ENCODE measurements at regions not wholly inside any gene's neighbourhood (a gene's known extent, or its start where the extent isn't known, plus 50 kb on each side); places are given as distances from the start of the nearest gene placed in this dataset.

DNA sequence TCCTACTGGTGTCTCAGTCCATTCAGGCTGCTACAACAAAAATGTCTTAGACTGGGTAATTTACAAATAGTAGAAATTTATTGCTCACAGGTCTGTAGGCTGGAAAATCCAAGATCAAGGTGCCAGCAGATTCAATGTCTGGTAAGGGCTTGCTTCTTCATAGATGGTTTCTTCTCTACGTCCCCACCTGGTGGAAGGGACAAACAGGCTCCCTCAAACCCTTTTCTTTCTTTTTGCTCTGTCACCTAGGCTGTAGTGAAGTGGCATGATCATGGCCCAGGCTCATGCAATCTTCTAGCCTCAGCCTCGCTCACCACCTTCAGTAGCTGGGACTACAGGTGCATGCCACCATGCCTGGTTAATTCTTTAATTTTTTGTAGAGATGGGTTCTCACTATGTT is 106.8 kb upstream of the RPH3A start:
- TF ChIP-seq SRF (IDR thresholded peaks at IDR 0.05; ENCODE audit: low read depth) (no peak), EZH2 (IDR thresholded peaks at IDR 0.05) (no peak), FOSL1 (IDR thresholded peaks at IDR 0.05; ENCODE audit: low read depth) (no peak), EGR1 (IDR thresholded peaks at IDR 0.05; ENCODE audit: low read depth) (no peak), YY1 (IDR thresholded peaks at IDR 0.05; ENCODE audit: extremely low read depth, insufficient replicate concordance, low read depth, low read length) (no peak), EZH2phosphoT487 (IDR thresholded peaks at IDR 0.05; ENCODE audit: borderline replicate concordance) (no peak), RAD21 (IDR thresholded peaks at IDR 0.05; ENCODE audit: low read depth) (0 out of 2 replicates have a peak, but pooled peaks have one; percentile 6)
- TF ChIP-seq, protein P1, sequence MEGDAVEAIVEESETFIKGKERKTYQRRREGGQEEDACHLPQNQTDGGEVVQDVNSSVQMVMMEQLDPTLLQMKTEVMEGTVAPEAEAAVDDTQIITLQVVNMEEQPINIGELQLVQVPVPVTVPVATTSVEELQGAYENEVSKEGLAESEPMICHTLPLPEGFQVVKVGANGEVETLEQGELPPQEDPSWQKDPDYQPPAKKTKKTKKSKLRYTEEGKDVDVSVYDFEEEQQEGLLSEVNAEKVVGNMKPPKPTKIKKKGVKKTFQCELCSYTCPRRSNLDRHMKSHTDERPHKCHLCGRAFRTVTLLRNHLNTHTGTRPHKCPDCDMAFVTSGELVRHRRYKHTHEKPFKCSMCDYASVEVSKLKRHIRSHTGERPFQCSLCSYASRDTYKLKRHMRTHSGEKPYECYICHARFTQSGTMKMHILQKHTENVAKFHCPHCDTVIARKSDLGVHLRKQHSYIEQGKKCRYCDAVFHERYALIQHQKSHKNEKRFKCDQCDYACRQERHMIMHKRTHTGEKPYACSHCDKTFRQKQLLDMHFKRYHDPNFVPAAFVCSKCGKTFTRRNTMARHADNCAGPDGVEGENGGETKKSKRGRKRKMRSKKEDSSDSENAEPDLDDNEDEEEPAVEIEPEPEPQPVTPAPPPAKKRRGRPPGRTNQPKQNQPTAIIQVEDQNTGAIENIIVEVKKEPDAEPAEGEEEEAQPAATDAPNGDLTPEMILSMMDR (IDR thresholded peaks at IDR 0.05 in 2 of 3, conservative IDR thresholded peaks at IDR 0.05 in 1 of 3; ENCODE audit: borderline replicate concordance in 1 of 3, insufficient read depth in 1 of 3, low read depth in 2 of 3, low read length in 2 of 3) = peak; percentile 6 to 27 (median 24); a peak in 3 of 6 replicates
- TF ChIP-seq, protein P2, sequence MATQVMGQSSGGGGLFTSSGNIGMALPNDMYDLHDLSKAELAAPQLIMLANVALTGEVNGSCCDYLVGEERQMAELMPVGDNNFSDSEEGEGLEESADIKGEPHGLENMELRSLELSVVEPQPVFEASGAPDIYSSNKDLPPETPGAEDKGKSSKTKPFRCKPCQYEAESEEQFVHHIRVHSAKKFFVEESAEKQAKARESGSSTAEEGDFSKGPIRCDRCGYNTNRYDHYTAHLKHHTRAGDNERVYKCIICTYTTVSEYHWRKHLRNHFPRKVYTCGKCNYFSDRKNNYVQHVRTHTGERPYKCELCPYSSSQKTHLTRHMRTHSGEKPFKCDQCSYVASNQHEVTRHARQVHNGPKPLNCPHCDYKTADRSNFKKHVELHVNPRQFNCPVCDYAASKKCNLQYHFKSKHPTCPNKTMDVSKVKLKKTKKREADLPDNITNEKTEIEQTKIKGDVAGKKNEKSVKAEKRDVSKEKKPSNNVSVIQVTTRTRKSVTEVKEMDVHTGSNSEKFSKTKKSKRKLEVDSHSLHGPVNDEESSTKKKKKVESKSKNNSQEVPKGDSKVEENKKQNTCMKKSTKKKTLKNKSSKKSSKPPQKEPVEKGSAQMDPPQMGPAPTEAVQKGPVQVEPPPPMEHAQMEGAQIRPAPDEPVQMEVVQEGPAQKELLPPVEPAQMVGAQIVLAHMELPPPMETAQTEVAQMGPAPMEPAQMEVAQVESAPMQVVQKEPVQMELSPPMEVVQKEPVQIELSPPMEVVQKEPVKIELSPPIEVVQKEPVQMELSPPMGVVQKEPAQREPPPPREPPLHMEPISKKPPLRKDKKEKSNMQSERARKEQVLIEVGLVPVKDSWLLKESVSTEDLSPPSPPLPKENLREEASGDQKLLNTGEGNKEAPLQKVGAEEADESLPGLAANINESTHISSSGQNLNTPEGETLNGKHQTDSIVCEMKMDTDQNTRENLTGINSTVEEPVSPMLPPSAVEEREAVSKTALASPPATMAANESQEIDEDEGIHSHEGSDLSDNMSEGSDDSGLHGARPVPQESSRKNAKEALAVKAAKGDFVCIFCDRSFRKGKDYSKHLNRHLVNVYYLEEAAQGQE (IDR thresholded peaks at IDR 0.05; ENCODE audit: low read depth) = no peak
- TF ChIP-seq, protein P3, sequence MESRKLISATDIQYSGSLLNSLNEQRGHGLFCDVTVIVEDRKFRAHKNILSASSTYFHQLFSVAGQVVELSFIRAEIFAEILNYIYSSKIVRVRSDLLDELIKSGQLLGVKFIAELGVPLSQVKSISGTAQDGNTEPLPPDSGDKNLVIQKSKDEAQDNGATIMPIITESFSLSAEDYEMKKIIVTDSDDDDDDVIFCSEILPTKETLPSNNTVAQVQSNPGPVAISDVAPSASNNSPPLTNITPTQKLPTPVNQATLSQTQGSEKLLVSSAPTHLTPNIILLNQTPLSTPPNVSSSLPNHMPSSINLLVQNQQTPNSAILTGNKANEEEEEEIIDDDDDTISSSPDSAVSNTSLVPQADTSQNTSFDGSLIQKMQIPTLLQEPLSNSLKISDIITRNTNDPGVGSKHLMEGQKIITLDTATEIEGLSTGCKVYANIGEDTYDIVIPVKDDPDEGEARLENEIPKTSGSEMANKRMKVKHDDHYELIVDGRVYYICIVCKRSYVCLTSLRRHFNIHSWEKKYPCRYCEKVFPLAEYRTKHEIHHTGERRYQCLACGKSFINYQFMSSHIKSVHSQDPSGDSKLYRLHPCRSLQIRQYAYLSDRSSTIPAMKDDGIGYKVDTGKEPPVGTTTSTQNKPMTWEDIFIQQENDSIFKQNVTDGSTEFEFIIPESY (IDR thresholded peaks at IDR 0.05; ENCODE audit: extremely low read depth, insufficient replicate concordance, low read length) = no peak
- DNase-seq (ENCODE audit: low read depth, low spot score) (no peak), ATAC-seq (peak; percentile 69)
- BruUV-seq (replicated peaks) = no TSS peak
- Histone ChIP-seq H3K27ac (ENCODE audit: low read depth, low read length) (no peak overlapping the region), H3K4me3 (replicated peaks in 1 of 2; ENCODE audit: low read depth in 1 of 2, low read length in 2 of 2) (no peak overlapping the region), H2AFZ (ENCODE audit: low read depth, low read length, poor library complexity, severe bottlenecking) (no peak overlapping the region), H3K9ac (ENCODE audit: low read length) (no peak overlapping the region), H3K36me3 (ENCODE audit: control insufficient read depth in 1 of 2, insufficient read depth in 2 of 2, low read length in 2 of 2) (no peaks in the 10 kb centered on the region), H3K9me3 (ENCODE audit: control insufficient read depth in 1 of 2, insufficient read depth in 1 of 2, low read depth in 1 of 2, low read length in 2 of 2) (no peaks in the 10 kb centered on the region), H3K4me2 (ENCODE audit: low read length) (no peak overlapping the region), H3K27me3 (ENCODE audit: insufficient read depth, low read length) (peaks cover 90% of the 10 kb centered on the region), H4K20me1 (ENCODE audit: insufficient read depth) (no peaks in the 10 kb centered on the region), H3K79me2 (ENCODE audit: insufficient read depth, low read length) (no peaks in the 10 kb centered on the region), H3K9me2 (ENCODE audit: insufficient read depth) (no peaks in the 10 kb centered on the region), H3K4me1 (ENCODE audit: control insufficient read depth in 1 of 2, insufficient read depth in 2 of 2, low read length in 2 of 2) (peaks cover 0 to 3% of the 10 kb centered on the region in 2 experiments; a peak in 1 of 4 replicates)
- POLR2A ChIA-PET = no interaction called here
- intact Hi-C loops (cut with micrococcal nuclease) = no loop called here
- RAD21 ChIA-PET (ENCODE audit: low non-redundant PET in 1 of 2, low total read pairs in 2 of 2, uncharacterized antibody in 2 of 2, unreplicated experiment in 2 of 2) = no interaction called here
- CTCF ChIA-PET = no interaction called here
